ENCODE measurements at regions not wholly inside any gene's neighbourhood (a gene's known extent, or its start where the extent isn't known, plus 50 kb on each side); places are given as distances from the start of the nearest gene placed in this dataset.

DNA sequence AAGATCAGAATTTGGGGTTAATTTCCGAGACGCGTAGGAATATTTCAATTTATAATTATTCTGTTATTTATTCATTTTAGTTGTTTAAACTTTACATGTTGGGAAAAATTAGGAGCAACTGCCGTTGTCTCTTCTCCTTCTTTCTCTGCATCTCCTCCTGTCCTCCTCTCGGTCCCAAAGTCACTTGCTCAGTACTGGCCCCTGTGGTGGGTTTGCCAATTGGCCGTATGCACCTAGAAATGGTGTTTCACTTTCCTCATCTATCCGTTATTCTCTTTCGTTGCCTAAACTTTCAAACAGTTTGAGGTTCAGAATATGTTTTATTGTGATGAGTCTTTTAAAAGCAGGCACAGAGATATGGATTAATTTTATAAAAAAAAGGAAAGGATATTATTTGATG lies 517.9 kb downstream of the PLCL1 start:
- TF ChIP-seq, protein P1, sequence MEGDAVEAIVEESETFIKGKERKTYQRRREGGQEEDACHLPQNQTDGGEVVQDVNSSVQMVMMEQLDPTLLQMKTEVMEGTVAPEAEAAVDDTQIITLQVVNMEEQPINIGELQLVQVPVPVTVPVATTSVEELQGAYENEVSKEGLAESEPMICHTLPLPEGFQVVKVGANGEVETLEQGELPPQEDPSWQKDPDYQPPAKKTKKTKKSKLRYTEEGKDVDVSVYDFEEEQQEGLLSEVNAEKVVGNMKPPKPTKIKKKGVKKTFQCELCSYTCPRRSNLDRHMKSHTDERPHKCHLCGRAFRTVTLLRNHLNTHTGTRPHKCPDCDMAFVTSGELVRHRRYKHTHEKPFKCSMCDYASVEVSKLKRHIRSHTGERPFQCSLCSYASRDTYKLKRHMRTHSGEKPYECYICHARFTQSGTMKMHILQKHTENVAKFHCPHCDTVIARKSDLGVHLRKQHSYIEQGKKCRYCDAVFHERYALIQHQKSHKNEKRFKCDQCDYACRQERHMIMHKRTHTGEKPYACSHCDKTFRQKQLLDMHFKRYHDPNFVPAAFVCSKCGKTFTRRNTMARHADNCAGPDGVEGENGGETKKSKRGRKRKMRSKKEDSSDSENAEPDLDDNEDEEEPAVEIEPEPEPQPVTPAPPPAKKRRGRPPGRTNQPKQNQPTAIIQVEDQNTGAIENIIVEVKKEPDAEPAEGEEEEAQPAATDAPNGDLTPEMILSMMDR (IDR thresholded peaks at IDR 0.05) = peak; percentile 46
- TF ChIP-seq NFIC (IDR thresholded peaks at IDR 0.05; ENCODE audit: borderline replicate concordance) = no peak
- TF ChIP-seq RXRA (IDR thresholded peaks at IDR 0.05; ENCODE audit: borderline replicate concordance, low read depth) = no peak
- no peak for TF ChIP-seq MXI1 (IDR thresholded peaks at IDR 0.05; ENCODE audit: low read depth, low read length)
- TF ChIP-seq, protein P2, sequence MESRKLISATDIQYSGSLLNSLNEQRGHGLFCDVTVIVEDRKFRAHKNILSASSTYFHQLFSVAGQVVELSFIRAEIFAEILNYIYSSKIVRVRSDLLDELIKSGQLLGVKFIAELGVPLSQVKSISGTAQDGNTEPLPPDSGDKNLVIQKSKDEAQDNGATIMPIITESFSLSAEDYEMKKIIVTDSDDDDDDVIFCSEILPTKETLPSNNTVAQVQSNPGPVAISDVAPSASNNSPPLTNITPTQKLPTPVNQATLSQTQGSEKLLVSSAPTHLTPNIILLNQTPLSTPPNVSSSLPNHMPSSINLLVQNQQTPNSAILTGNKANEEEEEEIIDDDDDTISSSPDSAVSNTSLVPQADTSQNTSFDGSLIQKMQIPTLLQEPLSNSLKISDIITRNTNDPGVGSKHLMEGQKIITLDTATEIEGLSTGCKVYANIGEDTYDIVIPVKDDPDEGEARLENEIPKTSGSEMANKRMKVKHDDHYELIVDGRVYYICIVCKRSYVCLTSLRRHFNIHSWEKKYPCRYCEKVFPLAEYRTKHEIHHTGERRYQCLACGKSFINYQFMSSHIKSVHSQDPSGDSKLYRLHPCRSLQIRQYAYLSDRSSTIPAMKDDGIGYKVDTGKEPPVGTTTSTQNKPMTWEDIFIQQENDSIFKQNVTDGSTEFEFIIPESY (IDR thresholded peaks at IDR 0.05; ENCODE audit: borderline replicate concordance, low read depth) = no peak
- TF ChIP-seq, protein P3, sequence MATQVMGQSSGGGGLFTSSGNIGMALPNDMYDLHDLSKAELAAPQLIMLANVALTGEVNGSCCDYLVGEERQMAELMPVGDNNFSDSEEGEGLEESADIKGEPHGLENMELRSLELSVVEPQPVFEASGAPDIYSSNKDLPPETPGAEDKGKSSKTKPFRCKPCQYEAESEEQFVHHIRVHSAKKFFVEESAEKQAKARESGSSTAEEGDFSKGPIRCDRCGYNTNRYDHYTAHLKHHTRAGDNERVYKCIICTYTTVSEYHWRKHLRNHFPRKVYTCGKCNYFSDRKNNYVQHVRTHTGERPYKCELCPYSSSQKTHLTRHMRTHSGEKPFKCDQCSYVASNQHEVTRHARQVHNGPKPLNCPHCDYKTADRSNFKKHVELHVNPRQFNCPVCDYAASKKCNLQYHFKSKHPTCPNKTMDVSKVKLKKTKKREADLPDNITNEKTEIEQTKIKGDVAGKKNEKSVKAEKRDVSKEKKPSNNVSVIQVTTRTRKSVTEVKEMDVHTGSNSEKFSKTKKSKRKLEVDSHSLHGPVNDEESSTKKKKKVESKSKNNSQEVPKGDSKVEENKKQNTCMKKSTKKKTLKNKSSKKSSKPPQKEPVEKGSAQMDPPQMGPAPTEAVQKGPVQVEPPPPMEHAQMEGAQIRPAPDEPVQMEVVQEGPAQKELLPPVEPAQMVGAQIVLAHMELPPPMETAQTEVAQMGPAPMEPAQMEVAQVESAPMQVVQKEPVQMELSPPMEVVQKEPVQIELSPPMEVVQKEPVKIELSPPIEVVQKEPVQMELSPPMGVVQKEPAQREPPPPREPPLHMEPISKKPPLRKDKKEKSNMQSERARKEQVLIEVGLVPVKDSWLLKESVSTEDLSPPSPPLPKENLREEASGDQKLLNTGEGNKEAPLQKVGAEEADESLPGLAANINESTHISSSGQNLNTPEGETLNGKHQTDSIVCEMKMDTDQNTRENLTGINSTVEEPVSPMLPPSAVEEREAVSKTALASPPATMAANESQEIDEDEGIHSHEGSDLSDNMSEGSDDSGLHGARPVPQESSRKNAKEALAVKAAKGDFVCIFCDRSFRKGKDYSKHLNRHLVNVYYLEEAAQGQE (IDR thresholded peaks at IDR 0.05; ENCODE audit: low read depth, low read length) = no peak
- no peak for TF ChIP-seq FOXM1 (IDR thresholded peaks at IDR 0.05; ENCODE audit: low read depth)
- TF ChIP-seq EZH2phosphoT487 (IDR thresholded peaks at IDR 0.05; ENCODE audit: borderline replicate concordance, low read depth) = no peak
- no peak for TF ChIP-seq TAF1 (IDR thresholded peaks at IDR 0.05; ENCODE audit: borderline replicate concordance, low read depth, low read length)
- TF ChIP-seq JUND (IDR thresholded peaks at IDR 0.05) = no peak
- TF ChIP-seq MEF2A (IDR thresholded peaks at IDR 0.05; ENCODE audit: borderline replicate concordance, low read depth) = no peak
- TF ChIP-seq, protein P4, sequence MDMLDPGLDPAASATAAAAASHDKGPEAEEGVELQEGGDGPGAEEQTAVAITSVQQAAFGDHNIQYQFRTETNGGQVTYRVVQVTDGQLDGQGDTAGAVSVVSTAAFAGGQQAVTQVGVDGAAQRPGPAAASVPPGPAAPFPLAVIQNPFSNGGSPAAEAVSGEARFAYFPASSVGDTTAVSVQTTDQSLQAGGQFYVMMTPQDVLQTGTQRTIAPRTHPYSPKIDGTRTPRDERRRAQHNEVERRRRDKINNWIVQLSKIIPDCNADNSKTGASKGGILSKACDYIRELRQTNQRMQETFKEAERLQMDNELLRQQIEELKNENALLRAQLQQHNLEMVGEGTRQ (IDR thresholded peaks at IDR 0.05; ENCODE audit: borderline replicate concordance, low read depth, low read length) = no peak
